GM21528 (cell line): ENCODE measurements at regions not wholly inside any gene's neighbourhood (a gene's known extent, or its start where the extent isn't known, plus 50 kb on each side); places are given as distances from the start of the nearest gene placed in this dataset.

ENCODE experiments used
- ATAC-seq: cut with Tn5 transposase; IDR thresholded peaks from one replicate; pipeline ENCODE4 v1.9.1; 2021; ENCODE audit warnings: mild to moderate bottlenecking, moderate library complexity; ENCODE audit not compliant: unreplicated experiment, low FRiP score

GRCh38 chr17:71392715-71393567 is 727.9 kb upstream of the SOX9 start:
- no peak for ATAC-seq

- ATAC-seq, result no peak
Observed at GRCh38 chr17:71395901-71396300, 724.9 kb upstream of the SOX9 start.

GRCh38 chr17:71396711-71397110 is 724.1 kb upstream of the SOX9 start:
- no peak for ATAC-seq

GRCh38 chr17:71398025-71398424 is 722.8 kb upstream of the SOX9 start:
- no peak for ATAC-seq

GRCh38 chr17:71398800-71399219 is 722.0 kb upstream of the SOX9 start:
- ATAC-seq, result no peak

GRCh38 chr17:71399221-71399620 is 721.6 kb upstream of the SOX9 start:
- no peak for ATAC-seq

GRCh38 chr17:71399649-71400048 is 721.2 kb upstream of the SOX9 start:
- no peak for ATAC-seq

- ATAC-seq, result no peak
Observed at GRCh38 chr17:71402007-71402406, 718.8 kb upstream of the SOX9 start.

GRCh38 chr17:71402661-71403141 is 718.1 kb upstream of the SOX9 start:
- no peak for ATAC-seq

- no peak for ATAC-seq
Observed at GRCh38 chr17:71405101-71405500, 715.7 kb upstream of the SOX9 start.

- no peak for ATAC-seq
Observed at GRCh38 chr17:71407981-71408380, 712.8 kb upstream of the SOX9 start.

GRCh38 chr17:71409137-71409536 is 711.7 kb upstream of the SOX9 start:
- no peak for ATAC-seq

- ATAC-seq, result no peak
Observed at GRCh38 chr17:71409712-71410111, 711.1 kb upstream of the SOX9 start.

GRCh38 chr17:71412803-71413202 is 708.0 kb upstream of the SOX9 start:
- ATAC-seq, result no peak

- ATAC-seq, result no peak
Observed at GRCh38 chr17:71413935-71414334, 706.9 kb upstream of the SOX9 start.

GRCh38 chr17:71417142-71417541 is 703.7 kb upstream of the SOX9 start:
- no peak for ATAC-seq

- ATAC-seq, result no peak
Observed at GRCh38 chr17:71422968-71423367, 697.9 kb upstream of the SOX9 start.

- no peak for ATAC-seq
Observed at GRCh38 chr17:71423871-71424546, 696.8 kb upstream of the SOX9 start.

- no peak for ATAC-seq
Observed at GRCh38 chr17:71427801-71428200, 693.0 kb upstream of the SOX9 start.

- no peak for ATAC-seq
Observed at GRCh38 chr17:71428897-71429296, 691.9 kb upstream of the SOX9 start.

GRCh38 chr17:71430281-71430680 is 690.5 kb upstream of the SOX9 start:
- no peak for ATAC-seq

GRCh38 chr17:71431146-71431545 is 689.7 kb upstream of the SOX9 start:
- ATAC-seq, result no peak
